Skin of body (tissue), 1 donor: ENCODE measurements at regions not wholly inside any gene's neighbourhood (a gene's known extent, or its start where the extent isn't known, plus 50 kb on each side); places are given as distances from the start of the nearest gene placed in this dataset.

Experiments used
- DNase-seq: peaks from one replicate; lab custom pipeline; 2025; lab: John Stamatoyannopoulos, UW

DNA sequence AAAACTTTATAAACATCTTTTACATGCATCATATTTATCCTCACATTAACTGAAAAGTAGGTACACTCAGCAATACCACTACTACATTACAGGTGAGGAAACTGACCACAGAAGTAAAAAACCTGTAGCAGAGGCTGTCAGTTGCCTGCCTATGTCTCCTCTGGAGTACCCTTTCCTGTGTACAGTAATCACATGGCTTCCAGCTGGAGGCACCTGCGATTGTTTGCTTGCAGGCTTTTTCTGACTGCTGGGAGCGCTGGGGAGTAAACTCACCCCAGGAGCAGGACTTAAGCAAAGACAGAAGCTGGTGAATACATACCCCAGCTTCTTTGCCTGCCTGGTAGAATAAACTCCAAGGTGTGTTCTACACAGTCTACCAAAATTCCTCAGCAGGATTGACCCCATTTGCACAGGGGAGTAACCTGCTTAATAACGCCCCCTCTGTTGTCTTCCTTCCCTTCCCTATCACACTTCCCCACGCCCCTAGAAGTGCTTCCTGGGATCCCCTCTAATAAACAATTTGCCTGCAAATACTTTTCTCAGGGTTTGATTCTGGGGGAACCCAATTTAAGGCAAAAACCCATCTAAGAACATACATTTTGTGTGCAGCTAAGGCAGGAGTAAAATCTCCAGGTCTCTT lies 138.9 kb downstream of the PTH2R start:
- no peak for DNase-seq

GRCh38 chr2:208546107-208546506 lies 139.5 kb downstream of the PTH2R start:
- no peak for DNase-seq

DNA sequence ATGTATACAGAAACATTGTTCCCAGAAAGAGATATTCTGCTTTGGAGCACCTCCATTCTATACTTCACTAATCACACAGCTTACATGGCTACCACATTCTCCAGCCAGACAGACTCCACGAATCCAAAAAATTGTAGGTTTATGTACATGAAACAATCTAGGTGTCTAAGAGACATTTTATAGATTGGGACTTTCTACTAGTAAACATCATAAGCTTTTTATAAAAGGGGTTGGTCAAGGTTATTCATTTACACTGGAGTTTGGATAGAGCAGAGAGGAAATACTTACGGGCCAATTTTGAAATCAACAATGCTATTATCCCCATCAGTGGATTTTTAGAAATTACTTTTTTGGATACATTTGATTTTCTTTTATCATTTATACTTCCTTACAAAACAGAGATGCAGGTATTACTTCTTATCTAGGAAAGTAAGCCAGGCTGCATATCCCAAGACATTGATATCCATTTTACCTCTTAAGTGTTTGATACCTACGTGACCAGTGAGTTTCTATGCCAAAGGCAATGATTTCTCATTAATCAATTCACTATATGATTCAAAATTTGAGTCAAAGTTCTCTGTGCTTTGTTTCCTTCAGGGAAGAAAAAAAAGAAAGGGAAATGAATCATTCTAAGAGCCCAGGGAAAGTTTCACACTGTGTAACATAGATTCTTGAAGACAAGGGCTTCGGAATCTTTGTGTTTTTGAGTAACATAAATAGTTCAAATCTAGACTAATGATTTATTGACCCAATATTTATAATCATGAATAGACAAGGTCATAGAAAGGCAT lies 140.5 kb downstream of the PTH2R start:
- no peak for DNase-seq

GRCh38 chr2:208548700-208549099 lies 142.1 kb downstream of the PTH2R start:
- DNase-seq: no peak

DNA sequence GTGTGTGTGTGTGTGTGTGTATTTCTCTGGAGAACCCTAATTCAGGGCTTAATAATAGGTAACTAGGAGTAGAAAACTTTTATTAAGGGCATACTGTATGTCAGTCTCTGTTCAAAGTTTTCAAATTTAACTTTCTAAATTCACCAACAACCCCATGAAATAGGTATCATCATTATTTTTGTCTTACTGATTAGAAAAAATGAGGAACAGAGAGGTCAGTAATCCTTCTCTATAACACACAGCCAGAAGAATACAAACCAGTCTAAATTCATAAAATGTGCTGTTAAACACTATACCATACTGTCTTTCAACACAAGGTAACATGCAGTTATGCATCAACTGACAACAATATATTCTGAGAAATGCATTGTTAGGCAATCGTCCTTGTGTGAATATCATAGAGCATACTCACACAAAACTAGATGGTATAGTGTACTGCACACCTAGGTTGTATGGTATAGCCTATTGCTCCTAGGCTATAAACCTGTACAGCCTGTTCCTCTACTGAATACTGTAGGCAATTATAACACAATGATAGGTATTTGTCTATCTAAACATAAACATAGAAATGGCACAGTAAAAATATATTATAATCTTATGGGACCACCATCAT lies 143.1 kb downstream of the PTH2R start:
- no peak for DNase-seq

GRCh38 chr2:208552943-208553342 lies 146.4 kb downstream of the PTH2R start:
- no peak for DNase-seq

- DNase-seq: no peak
These were observed 150.4 kb downstream of the PTH2R start for GRCh38 chr2:208556983-208557484.

GRCh38 chr2:208565690-208566416 lies 159.3 kb downstream of the PTH2R start:
- DNase-seq: no peak

GRCh38 chr2:208568203-208568602 lies 161.6 kb downstream of the PTH2R start:
- no peak for DNase-seq

DNA sequence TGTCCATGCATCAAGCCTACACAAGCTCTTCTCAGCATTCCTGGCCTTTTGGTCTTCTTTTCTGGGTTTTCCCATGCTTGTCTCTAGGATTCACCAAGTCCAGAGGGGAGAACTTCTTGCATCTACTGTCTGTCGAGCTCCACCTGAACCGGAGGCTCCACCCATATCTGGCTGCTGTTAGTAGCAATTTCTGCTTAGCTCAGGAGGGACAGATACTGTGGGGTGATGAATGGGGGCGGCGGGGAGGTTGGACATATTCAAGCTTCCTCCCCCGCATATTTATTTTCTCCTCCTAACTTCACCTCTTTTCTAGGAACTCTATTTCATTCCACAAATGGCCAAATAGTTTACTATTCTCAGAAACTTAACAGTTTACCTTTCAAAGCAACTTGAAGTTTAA lies 163.5 kb downstream of the PTH2R start:
- no peak for DNase-seq

- DNase-seq: no peak
These were observed 164.5 kb downstream of the PTH2R start for GRCh38 chr2:208570851-208571763.

- DNase-seq: no peak
These were observed 165.2 kb downstream of the PTH2R start for GRCh38 chr2:208571764-208572131.

DNA sequence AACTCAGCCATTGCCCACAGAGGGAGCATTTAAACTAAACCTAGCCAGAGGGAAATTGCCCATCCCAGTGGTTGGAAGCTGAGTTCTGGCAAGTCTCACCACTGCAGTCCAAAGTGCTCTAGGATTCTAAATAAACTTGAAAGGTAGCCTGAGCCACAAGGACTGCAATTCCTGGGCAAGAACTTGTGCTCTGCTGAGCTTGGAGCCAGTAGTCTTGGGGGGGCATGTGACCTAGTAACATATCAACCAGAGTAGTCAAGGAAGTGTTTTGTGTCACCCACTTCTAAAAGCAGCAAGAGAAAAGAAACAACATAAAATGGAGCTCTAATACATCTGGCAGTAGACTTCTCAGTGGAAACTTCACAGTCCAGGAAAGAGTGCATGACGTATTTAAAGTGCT lies 167.0 kb downstream of the PTH2R start:
- no peak for DNase-seq

GRCh38 chr2:208579678-208580077 lies 173.1 kb downstream of the PTH2R start:
- no peak for DNase-seq

DNA sequence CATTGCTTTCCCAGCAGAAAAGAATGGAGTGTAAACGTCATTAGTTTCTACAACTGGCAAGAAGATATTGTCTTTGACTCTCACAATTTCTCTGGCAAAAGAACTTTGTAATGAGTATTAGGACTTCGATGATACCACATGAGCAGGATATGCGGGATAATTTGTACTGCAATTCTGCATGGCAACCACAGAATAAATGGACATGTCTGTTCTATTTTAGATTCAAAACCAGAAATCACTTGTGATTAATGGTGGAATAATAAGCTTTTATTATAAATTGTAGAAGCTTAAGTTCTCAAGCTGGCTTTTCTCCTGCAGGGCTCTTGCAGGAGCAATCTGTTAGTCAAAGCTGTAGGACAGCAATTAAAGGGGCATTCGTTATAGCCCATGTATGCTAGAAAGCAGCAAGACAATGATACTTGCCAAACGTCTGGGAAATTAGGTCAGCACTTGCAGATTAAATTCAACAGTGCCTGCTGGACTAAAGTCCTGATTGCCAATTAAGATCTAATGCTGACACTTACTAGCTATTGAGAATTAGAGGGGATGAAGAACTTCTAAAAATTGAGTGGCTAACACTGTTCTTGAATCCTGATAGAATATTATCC lies 177.9 kb downstream of the PTH2R start:
- no peak for DNase-seq

- DNase-seq: no peak
These were observed 179.9 kb downstream of the PTH2R start for GRCh38 chr2:208586516-208586915.

- DNase-seq: no peak
These were observed 188.2 kb downstream of the PTH2R start for GRCh38 chr2:208594642-208595385.

- DNase-seq: no peak
These were observed 189.0 kb downstream of the PTH2R start for GRCh38 chr2:208595386-208596275.

DNA sequence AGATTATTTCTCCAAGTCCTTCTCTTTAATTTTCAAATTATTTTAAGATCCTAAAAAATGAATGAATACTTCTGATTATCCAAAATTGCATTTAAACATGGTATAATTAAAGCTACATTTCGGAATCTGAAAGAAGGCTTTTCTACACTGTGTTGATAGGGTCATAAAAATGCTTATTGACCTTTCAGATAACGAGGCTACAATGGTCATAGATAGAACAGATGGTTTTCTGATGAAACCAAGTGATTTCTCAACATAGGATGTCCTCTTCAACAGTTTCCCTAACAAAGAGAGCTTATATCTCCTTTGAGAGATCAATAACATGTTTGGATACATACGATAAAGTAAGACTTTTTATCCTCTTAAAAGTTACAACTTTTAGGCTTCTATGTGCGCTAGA lies 201.1 kb downstream of the PTH2R start:
- no peak for DNase-seq
